ENCODE measurements at regions not wholly inside any gene's neighbourhood (a gene's known extent, or its start where the extent isn't known, plus 50 kb on each side); places are given as distances from the start of the nearest gene placed in this dataset.

DNA sequence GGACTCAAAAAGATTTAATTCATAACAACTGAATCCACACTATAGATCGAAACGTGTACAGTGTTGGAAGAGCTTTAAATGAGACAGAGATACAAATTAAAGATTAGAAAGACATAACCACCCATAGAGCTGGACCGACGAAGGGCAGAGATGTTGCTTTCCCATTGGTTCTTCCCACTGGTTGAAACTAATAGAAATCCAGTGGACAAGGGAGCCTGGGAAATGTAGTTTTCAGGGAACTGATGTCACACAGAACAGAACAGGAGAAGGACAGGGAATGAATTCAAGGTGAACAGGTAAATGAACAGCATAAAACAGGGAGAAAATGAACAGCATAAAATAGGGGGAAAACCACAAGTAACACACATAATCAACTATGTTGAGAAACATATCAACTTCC lies 328.7 kb downstream of the ZNF621 start:
- FAIRE-seq (no peak), DNase-seq (ENCODE audit: extremely low read depth in 1 of 4, low spot score in 3 of 4) (no peak), ATAC-seq (no peak)
- no peak overlapping the region for H3K9ac ChIP-seq (ENCODE audit: insufficient read depth in 1 of 2, low read depth in 2 of 2, low read length in 2 of 2)
- H4K20me1 ChIP-seq (replicated peaks; ENCODE audit: control insufficient read depth, insufficient read depth, low read length) = no peaks in the 10 kb centered on the region
- no peak overlapping the region for H3K4me3 ChIP-seq
- H3K4me1 ChIP-seq (replicated peaks in 1 of 2; ENCODE audit: control insufficient read depth in 2 of 2, insufficient read depth in 2 of 2, low read length in 2 of 2) = no peaks in the 10 kb centered on the region
- no TSS peak for BruUV-seq (replicated peaks)
- H3K27me3 ChIP-seq (ENCODE audit: control insufficient read depth in 2 of 2, insufficient read depth in 2 of 2, low read length in 2 of 2) = no peaks in the 10 kb centered on the region; a peak in 1 of 5 replicates
- ChIA-PET POLR2A (interaction anchor here (0.5 kb wide), 1 partner anchor 120 kb away, joined by 3 read pairs; no protein-coding TSS in a partner anchor), CTCF (ENCODE audit: low intra/inter-chr PET ratio) (no interaction called here)
- intact Hi-C loops (cut with micrococcal nuclease) (no loop called here), in situ Hi-C loops (cut with MboI) (no loop called here)
- H3K4me2 ChIP-seq (ENCODE audit: insufficient read depth, low read length) = no peak overlapping the region
- TF ChIP-seq ELK1 (CRISPR knock-in tag; IDR thresholded peaks at IDR 0.05) = no peak
- TF ChIP-seq, protein P1, sequence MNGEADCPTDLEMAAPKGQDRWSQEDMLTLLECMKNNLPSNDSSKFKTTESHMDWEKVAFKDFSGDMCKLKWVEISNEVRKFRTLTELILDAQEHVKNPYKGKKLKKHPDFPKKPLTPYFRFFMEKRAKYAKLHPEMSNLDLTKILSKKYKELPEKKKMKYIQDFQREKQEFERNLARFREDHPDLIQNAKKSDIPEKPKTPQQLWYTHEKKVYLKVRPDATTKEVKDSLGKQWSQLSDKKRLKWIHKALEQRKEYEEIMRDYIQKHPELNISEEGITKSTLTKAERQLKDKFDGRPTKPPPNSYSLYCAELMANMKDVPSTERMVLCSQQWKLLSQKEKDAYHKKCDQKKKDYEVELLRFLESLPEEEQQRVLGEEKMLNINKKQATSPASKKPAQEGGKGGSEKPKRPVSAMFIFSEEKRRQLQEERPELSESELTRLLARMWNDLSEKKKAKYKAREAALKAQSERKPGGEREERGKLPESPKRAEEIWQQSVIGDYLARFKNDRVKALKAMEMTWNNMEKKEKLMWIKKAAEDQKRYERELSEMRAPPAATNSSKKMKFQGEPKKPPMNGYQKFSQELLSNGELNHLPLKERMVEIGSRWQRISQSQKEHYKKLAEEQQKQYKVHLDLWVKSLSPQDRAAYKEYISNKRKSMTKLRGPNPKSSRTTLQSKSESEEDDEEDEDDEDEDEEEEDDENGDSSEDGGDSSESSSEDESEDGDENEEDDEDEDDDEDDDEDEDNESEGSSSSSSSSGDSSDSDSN (IDR thresholded peaks at IDR 0.05; ENCODE audit: borderline replicate concordance in 1 of 2, low read depth in 2 of 2, low read length in 2 of 2) = no peak
- no peak for TF ChIP-seq ILK (tag; IDR thresholded peaks at IDR 0.05; ENCODE audit: borderline replicate concordance, low read depth)
- TF ChIP-seq, protein P2, sequence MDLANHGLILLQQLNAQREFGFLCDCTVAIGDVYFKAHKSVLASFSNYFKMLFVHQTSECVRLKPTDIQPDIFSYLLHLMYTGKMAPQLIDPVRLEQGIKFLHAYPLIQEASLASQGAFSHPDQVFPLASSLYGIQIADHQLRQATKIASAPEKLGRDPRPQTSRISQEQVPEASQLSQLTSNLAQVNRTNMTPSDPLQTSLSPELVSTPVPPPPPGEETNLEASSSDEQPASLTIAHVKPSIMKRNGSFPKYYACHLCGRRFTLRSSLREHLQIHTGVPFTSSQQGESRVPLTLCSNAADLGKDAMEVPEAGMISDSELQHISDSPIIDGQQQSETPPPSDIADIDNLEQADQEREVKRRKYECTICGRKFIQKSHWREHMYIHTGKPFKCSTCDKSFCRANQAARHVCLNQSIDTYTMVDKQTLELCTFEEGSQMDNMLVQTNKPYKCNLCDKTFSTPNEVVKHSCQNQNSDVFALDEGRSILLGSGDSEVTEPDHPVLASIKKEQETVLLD (IDR thresholded peaks at IDR 0.05) = no peak
- TF ChIP-seq SNIP1 (IDR thresholded peaks at IDR 0.05; ENCODE audit: low read depth) = no peak
- no peak for TF ChIP-seq ZEB2 (IDR thresholded peaks at IDR 0.05)
- no peak for TF ChIP-seq ZNF239 (CRISPR knock-in tag; IDR thresholded peaks at IDR 0.05)
- no peak for TF ChIP-seq RNF2 (IDR thresholded peaks at IDR 0.05)
- no peak for TF ChIP-seq MLX (CRISPR knock-in tag; conservative IDR thresholded peaks at IDR 0.05)
- TF ChIP-seq DPF2 (IDR thresholded peaks at IDR 0.05) = no peak
- no peak for TF ChIP-seq HNRNPK (IDR thresholded peaks at IDR 0.05; ENCODE audit: low read depth, low read length, poor library complexity, severe bottlenecking)
- TF ChIP-seq RCOR1 (IDR thresholded peaks at IDR 0.05; ENCODE audit: borderline replicate concordance in 1 of 2, low read depth in 2 of 2, low read length in 2 of 2) = no peak
- TF ChIP-seq TBP (optimal IDR thresholded peaks at IDR 0.05; ENCODE audit: low read depth, low read length) = no peak
- no peaks in the 10 kb centered on the region for H3K9me1 ChIP-seq (ENCODE audit: control insufficient read depth, insufficient read depth, low read length)
- 3% methylated on average over 4 of the region's 4 CpGs for WGBS (ENCODE audit: insufficient coverage, low coverage, missing lambda C conversion rate)
- no peaks in the 10 kb centered on the region for H3K9me3 ChIP-seq (replicated peaks; ENCODE audit: control insufficient read depth, insufficient read depth, low read depth, low read length)
- H3K27ac ChIP-seq (ENCODE audit: extremely low read depth, low read depth, low read length) = no peak overlapping the region
- no peaks in the 10 kb centered on the region for H3K36me3 ChIP-seq (ENCODE audit: control insufficient read depth, insufficient read depth, low read length)
- no peaks in the 10 kb centered on the region for H3K79me2 ChIP-seq (ENCODE audit: control insufficient read depth, insufficient read depth, low read length)
- no peak overlapping the region for H2AFZ ChIP-seq (ENCODE audit: low read depth, low read length)
